NCI-H2171 treated with DMSO at 0.1 percent for 48 hours (cell line): ENCODE measurements at regions not wholly inside any gene's neighbourhood (a gene's known extent, or its start where the extent isn't known, plus 50 kb on each side); places are given as distances from the start of the nearest gene placed in this dataset.

Experiments
- DNase-seq: peaks from one replicate; lab custom pipeline; 2025; lab: John Stamatoyannopoulos, UW

GRCh38 chr14:34128665-34129064 lies 177.8 kb upstream of the EGLN3 start:
- DNase-seq = no peak

DNA sequence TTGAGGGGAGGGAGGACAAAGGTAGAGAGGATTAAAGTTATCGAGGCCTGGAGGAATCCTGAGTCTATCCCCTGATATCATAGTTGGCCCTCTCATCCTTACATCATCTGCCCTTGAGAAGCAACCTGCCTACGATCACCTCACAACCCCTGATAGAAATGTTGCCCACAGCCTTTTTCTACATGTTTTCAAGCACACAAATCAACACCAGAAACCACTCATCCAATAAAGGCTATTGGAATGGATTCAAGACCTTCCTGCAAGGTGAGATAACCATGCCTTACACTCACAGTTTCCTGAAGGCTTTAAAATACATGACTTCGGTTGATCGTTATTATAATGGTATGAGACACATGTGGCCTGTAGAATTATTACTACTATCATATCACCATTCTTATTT lies 175.7 kb upstream of the EGLN3 start:
- no peak for DNase-seq

GRCh38 chr14:34124585-34124984 lies 173.7 kb upstream of the EGLN3 start:
- DNase-seq = no peak

DNA sequence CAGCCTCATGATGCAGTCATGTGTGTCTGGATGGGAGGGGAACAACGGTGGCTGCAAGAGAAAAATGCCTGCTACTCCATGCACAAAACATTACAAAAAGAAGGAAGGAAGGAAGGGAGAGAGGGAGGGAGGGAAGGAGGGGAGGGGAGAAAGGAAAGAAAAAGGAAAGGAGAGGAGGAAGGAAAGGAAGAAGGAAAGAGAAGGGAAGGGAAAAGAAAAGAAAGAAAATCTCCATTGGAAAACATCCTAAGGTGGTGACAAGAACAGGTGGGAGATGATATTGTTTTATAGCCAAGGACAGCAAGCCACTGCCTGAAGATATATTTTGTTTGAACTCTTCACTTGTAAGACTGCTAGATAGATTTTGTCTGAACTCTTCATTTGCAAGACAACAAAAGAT lies 171.8 kb upstream of the EGLN3 start:
- DNase-seq = no peak

GRCh38 chr14:34122081-34122480 lies 171.2 kb upstream of the EGLN3 start:
- DNase-seq = no peak

DNA sequence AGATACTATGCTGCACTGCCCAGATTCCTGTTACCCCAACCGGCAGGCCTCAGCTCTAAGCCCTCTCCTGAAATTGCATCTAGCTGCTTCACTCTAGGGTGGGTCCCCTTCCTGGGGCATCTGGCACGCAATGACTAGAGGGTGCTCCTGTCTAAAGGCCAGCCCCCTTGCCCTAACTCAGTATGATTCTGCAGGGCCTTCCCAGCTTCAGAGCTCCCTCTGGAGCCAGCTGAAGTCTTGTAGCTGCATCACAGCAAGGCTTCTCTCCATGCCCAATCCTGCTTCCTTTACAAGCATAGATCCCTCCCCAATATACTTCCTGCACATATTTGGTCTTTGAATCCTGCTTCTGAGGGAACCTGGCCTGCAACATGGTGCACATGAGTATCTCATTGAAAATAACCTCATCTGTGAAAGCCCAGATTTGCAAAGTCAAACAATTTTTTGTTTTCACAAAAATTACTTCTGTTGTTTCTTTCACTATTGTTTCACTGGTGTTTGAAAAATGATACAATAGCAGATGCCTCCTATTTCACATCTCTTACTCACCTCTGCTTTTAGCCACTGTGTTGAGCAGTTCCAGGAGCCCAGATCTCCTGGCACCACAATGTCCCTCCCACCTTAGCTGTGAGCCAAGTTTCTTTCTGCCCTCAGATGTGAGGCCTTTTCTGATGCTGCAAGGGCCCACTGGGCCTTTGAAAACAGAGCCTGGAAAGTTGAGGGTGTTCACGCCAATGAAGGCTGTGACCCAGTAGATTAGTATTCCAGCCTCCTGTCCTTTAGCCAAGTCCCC lies 169.5 kb upstream of the EGLN3 start:
- DNase-seq = no peak

DNA sequence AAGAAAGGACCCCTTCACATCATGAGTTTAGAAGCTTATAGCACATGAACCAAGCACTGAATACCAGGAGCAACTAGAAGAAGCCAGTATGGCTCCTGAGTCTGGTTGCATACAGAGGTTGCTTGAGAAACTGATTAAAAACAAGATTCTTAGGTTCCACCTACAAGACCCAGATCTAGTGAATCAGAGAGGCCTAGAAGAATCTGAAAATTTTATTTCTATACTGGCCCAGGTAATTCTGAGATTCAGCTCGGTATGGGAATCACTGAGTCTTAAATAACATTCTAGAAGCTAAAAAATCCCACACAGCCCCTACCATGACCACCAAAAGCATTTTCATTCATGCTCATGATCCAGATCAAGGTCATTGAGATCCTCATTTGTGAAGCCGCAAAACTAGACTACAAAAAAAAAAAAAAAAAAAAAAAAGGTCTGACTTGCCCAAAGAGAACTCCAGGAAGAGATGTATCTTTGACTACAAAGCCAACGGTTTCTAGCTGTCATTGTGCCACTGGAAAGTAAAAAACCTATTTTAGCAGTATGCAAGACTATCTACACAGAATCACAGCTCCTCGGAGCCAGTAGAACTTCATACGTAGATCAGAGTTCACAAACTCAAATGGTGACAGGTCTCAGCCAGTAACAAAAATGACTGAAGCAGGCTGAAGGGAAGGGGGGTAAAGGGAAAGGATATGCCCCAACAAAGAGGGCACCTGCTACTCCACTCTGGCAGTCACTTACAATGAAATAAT lies 168.4 kb upstream of the EGLN3 start:
- DNase-seq = no peak

DNA sequence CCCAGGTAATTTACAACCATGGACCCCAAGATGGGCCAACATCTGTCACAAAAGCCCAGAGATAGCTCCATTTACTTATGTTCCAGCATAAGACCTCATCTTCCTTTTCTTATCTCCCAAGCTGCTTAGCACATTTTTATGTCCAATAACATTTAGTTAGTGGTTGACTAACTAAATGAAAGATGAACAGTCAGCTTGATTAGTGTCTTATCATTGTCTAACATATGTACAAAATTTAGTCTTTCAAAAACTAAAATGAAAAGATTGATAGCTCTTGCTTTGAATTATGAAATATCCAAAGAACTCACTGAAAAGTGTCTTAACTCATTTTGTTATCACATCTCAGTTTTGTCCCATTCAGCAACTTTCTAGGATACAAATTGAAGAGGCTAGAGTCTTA lies 163.1 kb upstream of the EGLN3 start:
- no peak for DNase-seq

GRCh38 chr14:34113005-34113511 lies 162.2 kb upstream of the EGLN3 start:
- DNase-seq = no peak

- no peak for DNase-seq
Observed at GRCh38 chr14:34111953-34112352, 161.1 kb upstream of the EGLN3 start.

DNA sequence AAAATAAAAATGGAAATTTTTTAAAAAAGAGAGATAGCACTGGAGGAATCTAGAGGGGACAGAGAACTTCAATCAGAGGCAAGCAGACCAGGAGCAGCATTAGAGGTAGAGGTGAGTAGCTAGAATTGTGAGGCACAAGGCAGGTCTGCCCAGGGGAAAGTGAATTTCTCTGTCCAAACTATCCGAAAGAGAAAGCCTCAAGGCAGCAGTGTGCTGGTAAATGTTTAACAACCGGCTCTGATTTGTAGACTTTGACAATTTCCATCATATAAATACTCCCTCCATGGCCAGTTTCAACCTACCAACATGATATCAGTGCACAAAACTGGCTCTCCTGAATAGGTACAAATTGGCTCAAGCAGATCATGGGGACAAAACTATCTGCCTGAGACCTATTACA lies 160.6 kb upstream of the EGLN3 start:
- no peak for DNase-seq

GRCh38 chr14:34110531-34110930 lies 159.7 kb upstream of the EGLN3 start:
- DNase-seq = no peak

DNA sequence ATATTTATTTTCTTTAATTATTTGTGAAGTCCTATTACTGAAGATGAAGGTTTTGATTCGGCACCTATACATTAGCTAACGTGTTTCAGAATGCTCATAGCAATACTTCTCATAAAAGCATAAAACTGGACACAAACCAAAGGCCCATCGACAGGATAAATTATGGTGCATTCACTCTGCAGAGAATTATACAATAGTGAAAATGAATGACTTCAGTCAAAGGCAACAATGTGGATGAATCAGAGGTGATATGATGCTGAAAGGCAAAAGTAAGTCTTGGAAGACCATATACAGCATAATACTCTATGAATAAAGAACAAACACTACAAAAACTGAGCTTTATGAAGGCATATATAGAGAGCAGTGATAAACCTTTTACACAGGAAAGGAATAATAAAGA lies 156.6 kb upstream of the EGLN3 start:
- DNase-seq = no peak

DNA sequence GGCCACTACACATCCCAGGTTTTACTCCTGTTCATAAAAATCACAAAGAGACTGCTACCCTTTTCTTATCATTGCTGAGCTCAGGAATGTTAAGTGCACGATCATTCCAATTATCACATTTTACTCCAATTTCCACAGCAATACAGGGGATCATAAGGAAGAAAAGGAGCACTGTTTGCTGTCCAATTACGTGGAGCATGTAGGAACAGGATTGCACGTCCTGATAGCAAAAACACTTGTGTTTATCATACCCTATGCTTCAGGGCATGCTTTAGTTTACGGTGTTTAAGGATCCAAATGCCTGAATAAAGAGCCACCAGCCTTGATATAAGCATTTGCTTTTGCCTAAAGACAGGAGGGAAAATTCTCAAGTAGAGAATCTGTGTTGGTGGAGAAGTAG lies 155.4 kb upstream of the EGLN3 start:
- DNase-seq = no peak

DNA sequence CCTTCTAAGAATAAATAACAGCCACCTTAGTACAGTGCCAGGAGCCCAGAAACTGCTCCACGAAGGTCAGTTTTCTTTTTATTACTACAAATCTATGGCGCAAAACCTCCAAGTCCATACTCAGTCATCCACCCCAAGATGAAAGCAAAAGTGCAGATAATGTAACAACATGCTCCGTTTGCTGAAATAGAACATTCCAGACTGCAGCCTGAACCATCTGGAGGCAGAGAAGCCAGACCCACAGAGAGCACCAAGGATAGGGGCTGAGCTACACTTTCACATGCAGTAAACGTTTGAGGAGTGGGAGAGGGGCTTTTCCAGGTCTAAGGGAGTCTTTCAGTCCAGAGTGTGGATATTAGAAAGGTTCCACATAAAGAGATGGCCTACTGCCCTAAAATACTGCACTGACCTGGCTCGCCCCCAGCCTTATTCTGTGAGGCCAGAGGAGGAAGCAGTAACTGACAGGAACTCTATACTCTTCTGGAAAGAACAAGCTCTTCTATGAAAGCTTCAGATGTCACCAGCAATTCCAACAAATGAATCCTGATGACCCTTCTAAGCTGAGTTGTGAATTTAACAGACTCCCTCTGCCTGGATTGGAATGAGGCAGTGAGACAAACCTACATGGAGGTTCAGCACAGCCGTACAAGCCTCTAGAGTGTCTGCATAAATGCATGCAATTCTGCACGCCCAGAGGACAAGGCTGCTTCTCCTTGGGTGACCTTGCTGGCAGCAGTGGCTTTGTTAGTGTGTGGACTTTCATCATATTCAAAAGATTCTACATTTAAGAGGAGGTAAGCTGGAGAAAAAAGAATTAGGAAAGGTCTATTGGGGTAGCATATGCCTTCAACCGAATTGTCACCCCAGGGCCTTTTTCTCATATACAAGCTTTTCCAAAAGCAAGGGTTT lies 153.9 kb upstream of the EGLN3 start:
- DNase-seq = no peak

DNA sequence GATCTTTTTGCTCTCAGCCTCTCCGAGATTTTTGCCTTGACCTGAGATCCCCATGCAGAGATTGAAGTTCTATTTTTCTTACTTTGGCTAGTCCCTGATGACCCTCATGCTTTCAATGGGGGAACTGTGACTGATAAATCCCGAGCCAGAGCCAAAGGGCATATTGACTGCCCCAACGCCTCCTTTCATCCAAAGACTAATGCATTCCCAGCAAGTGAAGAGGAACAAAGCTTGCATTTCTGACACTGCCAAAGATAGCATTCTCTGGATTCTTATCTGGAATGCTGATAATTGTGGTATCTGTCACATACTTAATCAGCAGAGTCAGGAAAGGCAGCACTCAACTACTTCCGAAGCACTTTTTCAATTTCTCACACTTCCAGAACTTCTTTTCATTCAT lies 152.3 kb upstream of the EGLN3 start:
- no peak for DNase-seq

GRCh38 chr14:34099635-34100034 lies 148.8 kb upstream of the EGLN3 start:
- no peak for DNase-seq

- DNase-seq = no peak
Observed at GRCh38 chr14:34098985-34099349, 148.1 kb upstream of the EGLN3 start.

- peak; percentile 20 for DNase-seq
Observed at GRCh38 chr14:34098045-34098984, 147.4 kb upstream of the EGLN3 start.

DNA sequence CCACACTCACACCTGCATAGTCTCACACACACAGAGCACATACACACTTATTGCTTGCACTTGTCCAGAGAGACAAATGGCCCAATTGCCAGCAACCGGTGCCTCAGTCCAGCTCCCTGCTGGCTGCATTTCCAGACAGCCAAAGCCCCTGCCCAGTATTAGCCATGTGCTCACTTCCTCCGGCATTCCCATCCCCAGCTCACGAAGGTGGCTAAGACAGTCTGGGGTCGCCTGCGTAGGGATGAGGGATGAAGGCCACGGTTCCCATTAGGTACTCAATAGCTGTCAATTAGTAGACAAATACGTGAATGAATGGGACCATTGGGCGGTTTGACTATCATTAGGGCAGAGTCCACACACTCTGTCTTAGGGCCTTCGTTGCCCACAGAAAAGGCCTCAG lies 146.8 kb upstream of the EGLN3 start:
- DNase-seq = no peak

DNA sequence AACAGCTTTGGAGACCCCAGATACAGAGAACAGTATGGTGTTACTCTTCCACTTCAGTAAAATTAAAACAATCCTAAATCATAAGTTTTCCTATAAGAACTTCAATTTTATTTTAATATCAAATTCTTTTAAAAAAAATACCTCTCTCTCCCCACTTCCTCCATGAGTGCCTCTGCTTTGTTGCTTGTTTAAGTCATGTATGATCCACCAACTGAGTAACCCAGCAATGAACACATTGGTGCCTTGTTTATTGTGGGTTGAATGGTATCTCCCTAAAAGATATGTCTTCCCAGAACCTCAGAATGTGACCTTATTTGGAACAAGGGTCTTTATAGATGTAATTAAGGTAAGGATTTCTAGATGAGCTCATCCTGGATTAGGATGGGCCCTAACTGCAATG lies 143.5 kb upstream of the EGLN3 start:
- DNase-seq = no peak
